Left lobe of liver (tissue), 2 donors: ENCODE measurements at regions not wholly inside any gene's neighbourhood (a gene's known extent, or its start where the extent isn't known, plus 50 kb on each side); places are given as distances from the start of the nearest gene placed in this dataset.
A peak's percentile ranks its signal among the peaks of the same experiment; 100 is the strongest.
"Not testable (repeated sequence)": the region's sequence is repeated elsewhere in the genome, so short reads cannot be mapped to it uniquely, and the experiment has no call there.

Experiments used
- ATAC-seq: fragments of 200-7000 bp; cut with Tn5 transposase; one replicate; pipeline ENCODE4 v1.9.1; 2020; ENCODE audit warnings: mild to moderate bottlenecking, moderate library complexity
- DNase-seq: peaks from one replicate; pipeline ENCODE4 v3.0.0-alpha.2; 2020; ENCODE audit warnings: low spot score
- donor health status: DM: no; HTN: no; CAD: no; lungs with moderate emphysema.
- donor health status: DM: no; HTN: yes; CAD: no.

DNA sequence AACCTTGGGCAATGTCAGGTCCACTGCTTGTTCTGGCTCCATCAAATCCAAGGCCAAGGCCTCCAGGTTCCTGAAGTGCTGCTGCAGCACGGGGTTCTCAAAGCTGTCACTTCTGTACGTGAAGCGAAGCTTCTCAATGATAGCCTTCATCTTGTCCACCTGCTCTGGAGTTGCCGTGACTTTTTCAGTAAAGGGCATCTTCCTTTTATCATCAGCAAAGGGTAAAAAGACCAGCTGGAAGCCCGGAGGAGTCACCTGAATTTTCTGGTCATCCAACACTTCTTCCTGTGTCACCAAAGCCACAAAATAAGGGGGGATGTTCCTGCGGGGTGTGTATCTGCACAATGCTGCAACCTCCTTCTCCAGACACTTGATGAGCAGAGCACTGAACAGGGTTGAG, 131.7 kb upstream of the MAMLD1 start:
- not testable (repeated sequence) for DNase-seq, ATAC-seq

DNA sequence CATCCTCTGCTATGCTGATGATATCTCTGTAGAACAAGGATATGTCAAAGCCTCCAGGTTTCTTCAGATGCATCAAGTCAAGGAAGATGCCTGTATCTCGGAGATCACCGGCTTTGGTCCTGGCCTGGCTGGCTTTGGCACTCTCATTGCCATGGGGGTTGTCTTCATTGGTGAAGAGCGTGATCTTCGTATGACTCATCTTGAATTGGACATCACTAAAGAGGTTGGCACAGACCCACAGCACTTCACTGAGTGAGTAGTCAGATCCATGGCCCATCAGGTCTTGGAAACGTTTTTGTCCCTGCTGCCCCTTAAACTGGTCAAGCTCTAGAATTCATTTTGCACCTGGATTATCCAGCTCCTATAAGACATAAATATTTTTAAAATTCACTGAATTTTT, 130.9 kb upstream of the MAMLD1 start:
- not testable (repeated sequence) for ATAC-seq, DNase-seq

DNA sequence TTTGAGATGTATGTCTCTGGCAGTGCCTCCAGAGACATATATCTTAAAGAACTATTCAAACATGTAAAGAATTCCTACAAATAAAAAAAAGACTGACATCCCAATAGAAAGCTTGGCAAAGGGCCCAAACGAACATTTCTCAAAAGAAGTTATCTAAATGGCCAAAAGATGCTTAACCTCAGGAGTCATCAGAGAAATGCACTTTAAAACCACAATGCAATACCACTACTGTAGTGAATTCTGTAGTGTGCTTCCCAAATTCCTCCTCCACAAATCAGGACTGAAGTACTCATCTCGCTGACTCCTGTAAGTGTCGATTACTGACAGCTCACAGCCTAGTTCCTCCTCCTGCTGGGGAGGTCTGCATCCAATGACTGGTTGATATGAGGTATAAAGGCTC, 129.0 kb upstream of the MAMLD1 start:
- no peak for ATAC-seq
- DNase-seq = no peak

DNA sequence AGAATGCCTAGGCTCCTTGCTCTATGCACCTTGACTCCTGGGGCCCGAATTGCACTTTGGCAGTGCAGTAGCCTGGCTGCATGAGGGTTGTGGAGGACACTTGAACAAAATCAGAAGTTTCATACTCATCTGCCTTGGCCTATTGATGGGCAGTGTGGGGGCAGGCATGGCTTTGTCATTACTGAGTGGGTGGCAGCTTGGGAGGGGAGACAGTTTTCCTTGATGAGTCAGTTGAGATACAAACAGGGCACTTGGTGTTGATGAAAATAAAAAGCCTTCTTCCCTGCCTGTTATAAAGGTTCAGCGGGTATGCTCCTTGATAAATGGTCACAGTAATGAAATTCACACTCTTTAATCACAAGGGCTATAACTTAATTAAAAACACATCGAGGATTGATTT, 126.8 kb upstream of the MAMLD1 start:
- DNase-seq (no peak), ATAC-seq (no peak)

DNA sequence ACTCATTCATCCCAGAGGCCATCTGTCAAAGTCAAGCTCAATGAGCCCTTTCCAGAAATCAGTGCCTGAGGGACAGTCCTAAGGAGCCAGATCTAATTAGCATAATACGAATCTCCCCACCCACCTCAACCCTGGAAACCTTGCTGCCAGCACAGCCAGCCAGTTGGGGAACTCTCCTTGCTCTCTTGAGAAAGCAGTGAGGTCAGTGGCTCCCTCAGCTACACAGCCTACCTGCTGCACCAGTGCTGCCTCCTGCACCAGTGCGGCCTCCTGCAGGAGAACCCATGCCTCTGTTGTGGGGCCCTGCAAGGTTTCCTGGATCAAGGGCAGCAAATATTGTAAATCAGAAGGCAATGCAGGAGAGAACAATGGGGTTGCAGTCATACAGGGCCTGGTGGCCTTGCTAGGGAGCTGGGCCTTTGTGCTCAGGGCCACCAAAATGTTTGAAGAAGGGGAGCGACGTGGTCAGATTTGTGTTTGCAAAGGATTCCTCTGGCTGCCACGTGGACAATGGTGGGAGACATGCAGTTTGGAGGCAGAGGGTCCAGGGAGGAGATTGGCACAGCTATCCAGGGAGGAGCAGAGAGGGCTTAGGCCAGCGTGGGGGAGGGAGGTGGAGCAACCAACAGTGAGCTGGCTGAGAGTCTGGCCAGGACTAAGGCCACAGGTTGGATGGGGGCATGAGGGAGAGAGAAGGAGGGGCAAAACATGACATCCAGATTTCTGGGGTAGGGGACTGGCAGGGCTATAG, 124.3 kb upstream of the MAMLD1 start:
- ATAC-seq (no peak), DNase-seq (no peak)

DNA sequence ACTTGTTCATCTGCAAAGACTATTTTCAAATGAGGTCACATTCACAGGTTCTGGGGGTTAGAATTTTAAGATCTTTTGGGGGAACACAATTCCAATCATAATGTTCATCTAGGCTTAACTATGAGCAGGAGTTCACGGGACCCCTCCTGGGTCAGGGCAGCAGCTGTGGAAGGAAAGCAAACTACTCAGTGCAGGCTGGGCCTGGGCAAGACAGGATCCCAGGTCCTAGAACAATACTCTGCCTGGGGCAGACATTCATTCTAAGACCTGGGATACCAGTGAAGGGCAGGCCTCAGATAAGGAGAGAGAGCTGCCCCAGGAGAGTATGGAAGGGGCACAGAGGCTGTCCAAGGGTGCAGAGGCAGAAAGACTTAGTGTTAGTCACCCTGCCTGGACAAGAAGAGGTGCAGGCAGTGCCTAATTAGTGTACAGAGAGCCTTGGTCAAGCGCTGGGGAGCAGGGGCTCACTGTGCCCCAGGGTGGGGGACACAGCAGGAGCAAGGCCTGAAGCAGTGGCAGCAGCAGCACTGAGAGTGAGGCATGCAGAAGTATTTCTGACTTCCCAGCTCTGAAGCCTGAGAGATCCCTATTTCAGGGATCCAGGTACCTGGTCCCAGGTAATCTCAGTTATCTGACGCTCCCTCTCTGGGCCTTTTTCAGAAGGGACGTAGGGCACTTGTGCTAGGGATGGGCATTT, 123.0 kb upstream of the MAMLD1 start:
- no peak for DNase-seq
- ATAC-seq = no peak

DNA sequence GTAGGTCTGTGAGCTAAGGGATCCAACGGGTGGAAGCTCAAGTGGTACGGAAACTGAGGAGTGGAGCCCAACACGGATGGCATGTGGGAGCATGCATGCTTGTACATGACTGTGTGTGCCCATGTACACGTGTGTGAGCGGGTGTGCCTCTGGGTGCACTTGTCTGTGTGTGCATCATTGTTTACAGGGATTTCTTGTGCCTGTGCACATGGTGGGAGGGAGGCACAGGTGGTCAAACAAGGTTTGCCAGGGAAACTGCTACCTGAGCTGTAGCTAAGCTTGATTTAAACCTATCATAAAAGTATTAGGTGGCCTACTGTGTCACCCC, 122.5 kb upstream of the MAMLD1 start:
- ATAC-seq (no peak), DNase-seq (no peak)

DNA sequence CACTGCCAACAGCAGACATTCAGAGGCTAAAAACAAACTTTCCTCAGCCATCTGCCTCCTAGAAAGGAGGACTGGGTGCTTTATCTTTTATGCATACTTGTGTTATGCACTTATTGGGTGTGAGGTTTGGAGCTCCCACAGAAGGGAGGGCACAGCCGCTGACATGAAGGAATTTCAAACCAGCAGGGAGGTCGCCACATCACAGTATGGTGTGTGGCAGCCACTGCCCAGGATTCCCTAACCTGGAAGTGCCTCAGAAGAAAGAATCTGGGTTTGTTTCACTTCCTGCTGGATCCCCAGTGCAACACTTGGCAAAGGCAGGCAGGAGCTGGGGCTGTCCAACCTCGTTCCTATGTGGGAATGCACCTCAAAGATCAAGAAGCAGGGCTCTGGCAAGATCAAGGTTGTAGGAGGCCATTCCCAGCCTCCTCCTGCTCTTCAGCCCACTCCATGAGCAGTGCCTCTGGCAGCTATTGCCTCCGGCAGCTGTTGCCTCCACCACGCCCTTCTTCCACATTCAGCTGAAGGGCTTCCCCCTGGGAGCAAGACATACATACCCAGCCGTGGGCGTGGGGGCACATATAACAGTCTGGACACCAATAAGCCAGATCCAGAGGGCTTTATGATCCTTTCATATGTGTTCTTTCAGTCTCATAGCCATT, 109.0 kb upstream of the MAMLD1 start:
- ATAC-seq = no peak
- DNase-seq = no peak

DNA sequence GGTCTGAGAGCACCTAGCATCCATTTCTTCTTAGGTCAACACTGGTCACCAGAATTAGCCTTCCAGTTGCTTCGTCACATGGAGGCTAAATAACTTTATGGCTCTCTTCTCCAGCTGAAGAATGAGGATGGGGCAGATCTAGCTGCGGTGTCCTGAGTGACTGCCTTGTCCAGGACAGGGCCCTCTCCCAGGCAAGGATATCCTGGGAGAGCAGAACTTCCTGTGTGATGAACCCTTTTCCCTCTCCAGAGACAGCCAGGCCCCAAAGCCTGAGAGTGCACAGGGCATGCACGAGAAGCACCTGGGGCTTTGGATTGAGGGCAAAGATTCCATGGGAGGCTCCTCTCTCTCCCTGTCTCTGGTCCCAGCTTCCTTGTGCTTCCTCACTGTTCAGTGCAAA, 108.2 kb upstream of the MAMLD1 start:
- DNase-seq (no peak), ATAC-seq (no peak)

DNA sequence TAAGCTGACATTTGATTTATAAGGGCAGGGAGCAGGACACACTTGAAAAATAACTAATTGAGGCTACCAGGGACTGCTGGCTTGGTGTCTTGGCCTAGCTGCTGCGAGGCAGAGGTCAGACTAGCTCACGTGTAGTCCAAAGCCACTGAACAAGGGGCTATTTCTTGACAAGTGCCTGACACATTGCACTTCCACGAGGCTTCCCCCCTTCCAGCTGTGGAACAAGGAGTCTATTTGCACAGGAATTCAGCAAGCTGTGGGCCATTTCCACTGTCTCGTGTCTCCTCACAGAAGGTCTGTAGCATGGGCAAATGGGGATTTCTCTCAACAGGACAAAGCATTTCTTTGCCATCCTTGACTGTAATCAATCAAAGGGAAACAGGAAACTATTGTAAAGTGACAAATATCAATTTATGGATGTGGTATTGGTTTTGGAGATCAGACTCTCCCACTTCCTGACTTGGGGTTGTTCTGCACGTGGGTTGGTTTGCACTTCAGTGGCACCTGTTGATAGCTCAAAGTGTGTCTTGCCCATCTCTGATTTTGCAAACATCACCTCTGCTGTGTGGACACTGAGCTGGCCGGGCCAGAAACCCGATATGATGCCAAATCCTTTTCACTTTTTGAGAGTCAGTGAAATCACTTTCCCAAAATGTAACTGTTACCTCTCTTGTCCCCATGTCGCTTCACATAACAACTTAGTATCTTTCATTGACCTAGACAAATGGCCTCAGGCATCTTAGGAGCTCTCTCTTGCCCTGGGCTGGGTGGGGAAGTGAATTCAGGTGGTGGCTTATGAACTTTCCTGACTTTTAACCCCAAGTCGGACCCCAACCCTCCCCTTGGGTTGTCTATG, 107.4 kb upstream of the MAMLD1 start:
- DNase-seq (no peak), ATAC-seq (peak; percentile 15)

DNA sequence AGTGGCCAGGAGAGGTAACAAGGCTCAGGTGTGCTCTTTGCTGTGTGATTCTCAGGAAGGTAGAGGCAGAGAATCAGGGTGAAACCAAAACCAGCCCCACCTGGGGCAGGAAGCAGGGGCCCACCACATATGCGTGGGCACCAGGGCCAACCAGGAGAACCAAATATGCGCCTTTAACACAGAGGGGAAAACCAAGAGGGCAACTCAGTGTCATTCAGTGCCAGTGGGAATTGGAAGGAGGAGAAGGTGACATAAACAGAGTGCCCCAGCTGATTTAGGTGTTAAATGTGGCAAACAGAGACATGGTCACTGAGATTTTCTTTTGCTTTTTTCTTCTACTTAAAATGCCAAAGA, 106.8 kb upstream of the MAMLD1 start:
- no peak for ATAC-seq
- no peak for DNase-seq

DNA sequence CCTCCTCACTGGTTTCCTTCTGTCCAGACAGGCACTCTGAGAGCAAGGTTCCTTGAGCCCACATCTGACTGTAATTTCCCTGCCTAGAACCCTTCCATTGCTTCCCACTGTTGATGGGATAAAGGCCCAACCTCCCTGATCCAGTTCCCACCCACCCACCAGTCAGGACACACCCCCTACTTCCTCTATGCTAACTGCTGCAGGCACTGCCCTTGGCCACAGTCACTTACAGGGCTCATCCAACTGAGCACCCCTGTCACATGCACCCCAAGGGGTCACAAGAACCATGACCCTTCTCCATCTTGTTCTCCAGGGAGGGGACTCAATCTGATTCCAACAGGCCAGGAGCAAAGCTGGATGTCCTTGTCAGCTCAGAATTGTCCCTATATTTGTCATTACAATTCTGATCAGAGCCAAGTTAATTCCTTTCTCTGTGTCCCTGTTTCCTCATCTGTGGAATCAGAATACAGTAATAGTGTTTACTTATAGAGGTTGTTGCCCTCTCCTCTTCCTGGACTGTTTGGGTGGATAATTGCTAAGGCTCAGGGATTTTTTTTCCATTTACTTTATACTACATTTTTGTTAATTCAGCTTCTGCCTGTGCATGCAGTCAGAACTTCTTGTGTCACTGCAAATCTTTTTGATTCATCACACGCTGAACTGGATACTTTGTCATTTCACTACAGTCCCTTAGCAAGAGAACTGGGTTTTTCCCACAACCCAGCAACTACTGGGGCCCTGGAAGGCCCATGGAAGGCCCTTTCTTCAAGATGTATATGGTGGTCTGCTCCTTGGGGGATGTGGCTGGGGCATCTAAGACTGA, 105.6 kb upstream of the MAMLD1 start:
- DNase-seq (no peak), ATAC-seq (peak; percentile 46)

DNA sequence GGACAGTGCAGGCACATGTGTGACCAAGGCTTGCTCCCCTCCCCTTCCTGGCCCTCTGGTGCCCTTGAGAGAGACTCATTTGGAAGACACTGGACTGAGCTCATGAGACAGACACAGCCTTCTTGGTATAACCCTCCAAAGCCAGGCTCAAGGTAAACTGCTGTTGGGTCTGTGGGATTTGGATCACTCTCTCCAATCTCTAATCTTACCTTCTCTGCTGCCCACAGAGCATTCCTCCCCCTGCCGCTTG, 105.0 kb upstream of the MAMLD1 start:
- DNase-seq = no peak
- no peak for ATAC-seq

DNA sequence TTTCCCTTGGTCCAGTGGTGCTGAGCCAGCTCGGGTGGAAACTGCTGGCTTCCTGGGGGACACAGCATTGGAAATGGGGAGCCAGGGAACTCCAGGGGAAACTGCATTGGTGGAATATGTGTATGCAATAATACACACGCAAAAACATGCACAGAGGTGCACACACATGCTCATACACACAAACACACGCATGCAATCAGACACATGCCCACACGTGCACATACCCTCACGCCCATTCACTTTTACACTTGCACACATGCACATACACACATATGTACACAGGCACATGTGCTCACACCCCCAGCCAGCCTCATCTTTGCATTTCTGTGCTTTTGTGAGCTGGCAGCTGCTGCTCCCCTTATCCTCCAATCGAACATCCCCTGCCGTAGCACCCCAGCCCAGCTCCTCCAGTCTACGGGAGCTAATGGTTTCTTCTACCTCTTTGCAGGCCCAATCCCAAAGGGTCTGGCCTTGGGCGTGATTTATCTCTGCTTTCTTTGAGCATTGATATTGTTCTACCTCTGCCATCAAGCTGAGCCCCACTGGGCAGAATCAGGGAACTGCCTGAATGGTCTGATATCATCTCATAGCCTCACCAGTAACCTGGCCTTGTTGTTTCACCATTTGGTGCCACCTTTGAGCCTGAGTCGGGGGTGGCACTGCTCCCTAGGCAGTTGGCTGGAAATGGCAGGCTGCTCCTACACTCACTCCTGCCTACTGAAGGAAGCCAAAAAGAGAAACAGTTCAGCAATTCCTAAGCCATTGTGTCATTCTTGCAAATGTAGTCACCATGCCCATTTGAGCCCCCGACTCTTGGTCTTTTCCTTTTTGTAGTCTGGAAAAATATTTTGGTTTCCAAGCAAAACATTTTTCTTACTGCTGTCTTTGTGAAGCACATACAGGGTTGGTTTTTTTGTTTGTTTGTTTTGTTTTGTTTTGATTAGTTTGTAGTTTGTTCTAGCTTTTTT, 104.4 kb upstream of the MAMLD1 start:
- no peak for DNase-seq
- ATAC-seq = no peak

DNA sequence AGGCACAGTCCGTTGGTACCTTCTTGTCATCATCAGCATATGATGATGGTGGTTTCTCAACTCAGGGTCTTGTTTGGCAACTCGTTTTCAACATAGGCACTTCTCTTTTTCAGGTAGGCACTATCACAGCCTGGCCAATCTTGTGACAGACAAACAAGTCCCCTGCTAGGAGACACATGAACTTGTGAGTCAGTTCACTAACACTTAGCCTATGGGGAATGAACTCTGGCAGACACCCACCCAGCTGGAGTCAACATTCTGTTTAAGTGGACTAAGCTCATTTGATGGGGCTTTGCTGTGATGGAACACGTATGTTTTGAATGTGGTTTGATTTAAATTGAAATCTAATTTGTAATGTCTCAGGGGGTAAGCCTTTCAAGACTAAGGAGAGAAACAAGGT, 100.7 kb upstream of the MAMLD1 start:
- DNase-seq = no peak
- ATAC-seq = no peak

DNA sequence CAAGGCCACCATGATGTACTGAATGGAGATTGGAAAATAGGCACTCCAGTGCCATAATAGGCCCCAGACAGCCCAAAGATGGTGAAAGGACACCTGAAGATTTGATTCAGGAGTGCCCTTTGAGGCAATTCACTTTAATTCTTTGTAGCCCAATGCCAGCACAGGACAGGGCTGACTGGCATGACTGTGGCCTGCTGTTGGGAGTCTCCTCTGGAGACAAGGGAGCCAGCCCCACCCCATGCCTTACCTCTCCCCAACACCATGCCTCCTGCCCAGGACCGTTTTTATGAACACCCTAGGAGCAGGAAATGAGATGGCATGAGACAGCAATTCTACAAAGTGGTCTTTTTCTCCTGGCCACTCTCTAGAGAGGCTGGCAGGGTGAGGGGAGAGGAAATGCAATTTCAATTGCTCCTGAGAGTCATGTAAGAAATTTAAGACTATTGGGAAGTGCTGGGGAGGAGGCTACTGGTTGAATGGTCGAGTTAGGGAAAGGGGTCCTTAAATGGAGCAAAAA, 94.2 kb upstream of the MAMLD1 start:
- DNase-seq = no peak
- no peak for ATAC-seq

DNA sequence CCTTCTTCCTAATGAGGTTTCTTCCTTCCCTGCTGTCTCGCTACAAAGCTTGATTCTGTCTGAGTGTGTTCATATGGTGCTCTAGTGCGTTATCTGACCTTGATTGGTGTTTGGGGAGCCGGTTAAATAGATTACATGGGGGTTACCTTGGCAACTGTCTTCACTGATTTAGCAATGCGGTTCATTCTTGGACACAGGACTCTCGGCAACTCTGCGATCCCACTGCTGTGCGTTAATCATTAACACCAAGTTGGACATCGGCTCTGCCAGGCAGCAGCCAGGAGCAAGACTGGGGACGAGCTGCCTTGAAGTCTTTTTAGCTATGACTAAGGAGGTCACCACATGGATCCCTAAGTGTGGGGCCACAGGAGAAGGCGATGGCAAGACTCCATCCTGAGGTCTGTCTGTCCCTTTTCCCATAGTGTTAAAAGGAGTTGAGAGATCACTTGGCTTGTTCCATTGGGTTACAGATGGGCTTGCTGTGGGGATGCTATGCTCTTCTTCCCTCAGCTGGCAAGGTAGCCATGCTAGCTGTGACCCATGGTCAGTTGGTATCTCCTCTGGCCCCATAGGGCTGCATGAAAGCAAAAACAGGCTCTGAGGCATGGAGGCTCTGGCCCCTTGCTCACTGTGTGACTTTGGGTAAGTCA, 93.4 kb upstream of the MAMLD1 start:
- ATAC-seq = peak; percentile 80
- peak; percentile 79 for DNase-seq

DNA sequence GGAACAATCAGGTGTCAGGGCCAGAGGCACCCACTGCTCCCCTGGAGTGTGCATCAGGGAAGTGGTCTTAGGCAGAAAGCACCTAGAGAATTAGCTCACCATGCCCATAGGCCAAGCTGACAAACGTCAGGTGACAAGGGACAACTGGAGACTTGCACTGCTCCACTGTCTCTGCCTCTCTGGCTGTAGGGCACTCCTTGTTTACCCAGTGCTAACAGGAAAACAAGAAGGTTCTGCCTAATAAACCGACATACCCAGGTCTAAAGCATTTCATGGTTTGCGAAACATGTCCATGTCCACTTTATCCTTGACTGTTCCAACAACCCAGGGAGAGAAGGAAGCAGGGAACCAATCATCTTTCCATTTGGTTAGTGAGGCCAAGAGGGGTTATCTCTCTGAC, 92.5 kb upstream of the MAMLD1 start:
- ATAC-seq (peak; percentile 83), DNase-seq (peak; percentile 65)
